Activated CD8-positive, alpha-beta T cell treated with anti-CD3 and anti-CD28 coated beads for 36 hours (primary cell): ENCODE measurements at regions not wholly inside any gene's neighbourhood (a gene's known extent, or its start where the extent isn't known, plus 50 kb on each side); places are given as distances from the start of the nearest gene placed in this dataset.

ENCODE experiments used
- ATAC-seq: fragments of 200-7000 bp; cut with Tn5 transposase; one replicate; pipeline ENCODE4 v1.10.0; 2021; ENCODE audit warnings: mild to moderate bottlenecking, moderate library complexity
- CTCF ChIA-PET: fragments of 350-600 bp; sonication (Branson Sonifier 250); formaldehyde crosslinking; loops from one replicate; lab custom pipeline; 2021; ENCODE audit warnings: antibody characterized with exemption; lab: Charles Lee
- POLR2A ChIA-PET: fragments of 350-600 bp; sonication (Branson Sonifier 250); formaldehyde crosslinking; loops from one replicate; lab custom pipeline; 2021; ENCODE audit warnings: antibody characterized with exemption; lab: Charles Lee
- DNase-seq: peaks from one replicate; pipeline ENCODE4 v3.0.0-alpha.2; 2020
- H3K27ac Mint-ChIP-seq: one replicate; pipeline ENCODE4 v1.8.0; 2021; ENCODE audit warnings: mild to moderate bottlenecking, mixed read lengths
- H3K27me3 Mint-ChIP-seq: one replicate; pipeline ENCODE4 v1.8.0; 2021; ENCODE audit warnings: mixed read lengths
- H3K36me3 Mint-ChIP-seq: one replicate; pipeline ENCODE4 v1.8.0; 2021; ENCODE audit warnings: low read depth, mixed read lengths
- H3K4me1 Mint-ChIP-seq: one replicate; pipeline ENCODE4 v1.8.0; 2021; ENCODE audit warnings: low read depth, mixed read lengths
- H3K4me3 Mint-ChIP-seq: one replicate; pipeline ENCODE4 v1.8.0; 2021; ENCODE audit warnings: mild to moderate bottlenecking, moderate library complexity, mixed read lengths
- H3K9me3 Mint-ChIP-seq: one replicate; pipeline ENCODE4 v1.8.0; 2021; ENCODE audit warnings: mixed read lengths
- CTCF ChIP-seq: fragments of 200-600 bp; IDR thresholded peaks from one replicate; pipeline ENCODE4 v1.8.0; 2022; ENCODE audit warnings: antibody characterized with exemption, mild to moderate bottlenecking
- intact Hi-C: fragments of 100-400 bp; cut with micrococcal nuclease; formaldehyde crosslinking; loops from one replicate; pipeline ENCODE4 v1.10.0; 2022

DNA sequence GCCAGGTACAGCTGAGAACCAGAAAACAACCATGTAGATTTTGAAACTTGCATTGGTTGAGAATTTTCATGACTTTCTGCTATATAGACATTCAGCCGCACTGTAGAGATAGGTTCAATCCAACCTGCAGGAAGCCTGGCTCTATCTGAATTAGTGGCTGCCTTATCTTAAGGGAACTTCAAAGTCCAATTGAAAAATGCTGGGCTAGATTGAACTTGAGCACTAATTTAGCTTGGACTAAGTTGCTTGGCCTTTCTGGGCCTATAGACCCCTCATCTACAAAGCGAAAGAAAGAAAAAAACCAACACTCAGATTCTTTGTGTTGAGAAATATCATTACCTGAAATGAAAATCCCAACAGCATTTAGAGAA, 332.4 kb downstream of the NUAK1 start:
- Mint-ChIP-seq H3K4me3 (no peak overlapping the region), H3K27me3 (no peaks in the 10 kb centered on the region), H3K27ac (no peak overlapping the region), H3K36me3 (no peaks in the 10 kb centered on the region), H3K4me1 (no peaks in the 10 kb centered on the region), H3K9me3 (no peaks in the 10 kb centered on the region)
- ChIA-PET CTCF (no interaction called here), POLR2A (no interaction called here)
- DNase-seq (no peak), ATAC-seq (no peak)
- TF ChIP-seq CTCF, result no peak
- intact Hi-C loops, result no loop called here

DNA sequence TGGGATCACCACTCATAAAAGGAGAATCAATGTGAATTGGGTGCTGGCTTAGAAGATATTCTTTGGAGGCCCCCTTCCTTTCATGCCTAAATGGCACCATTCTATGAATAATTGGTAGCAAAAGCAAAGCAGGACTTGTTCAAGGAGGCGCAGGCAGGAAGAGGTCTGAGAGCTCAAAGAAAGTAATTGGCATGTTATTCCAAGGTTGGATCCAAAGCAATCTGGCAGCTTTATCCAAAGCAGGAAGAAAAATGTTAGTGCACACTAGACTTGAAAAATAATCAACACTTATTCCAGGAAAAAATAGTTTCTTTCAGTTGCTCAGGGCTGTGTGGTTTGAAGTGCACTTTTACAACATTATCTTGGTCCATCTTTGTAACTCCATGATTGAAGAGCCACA, 326.4 kb downstream of the NUAK1 start:
- ATAC-seq, result no peak
- intact Hi-C loops, result no loop called here
- ChIA-PET POLR2A (no interaction called here), CTCF (no interaction called here)
- DNase-seq, result no peak
- no peak overlapping the region for H3K27ac Mint-ChIP-seq
- H3K9me3 Mint-ChIP-seq, result no peaks in the 10 kb centered on the region
- H3K27me3 Mint-ChIP-seq, result no peaks in the 10 kb centered on the region
- H3K4me1 Mint-ChIP-seq, result no peaks in the 10 kb centered on the region
- no peaks in the 10 kb centered on the region for H3K36me3 Mint-ChIP-seq
- no peak for TF ChIP-seq CTCF
- H3K4me3 Mint-ChIP-seq, result no peak overlapping the region

- intact Hi-C loops, result no loop called here
- H3K27ac Mint-ChIP-seq, result no peak overlapping the region
- TF ChIP-seq CTCF, result no peak
- ChIA-PET POLR2A (no interaction called here), CTCF (no interaction called here)
- ATAC-seq (no peak), DNase-seq (no peak)
- no peaks in the 10 kb centered on the region for H3K9me3 Mint-ChIP-seq
- peaks cover 2% of the 10 kb centered on the region for H3K27me3 Mint-ChIP-seq
- no peaks in the 10 kb centered on the region for H3K4me1 Mint-ChIP-seq
- no peak overlapping the region for H3K4me3 Mint-ChIP-seq
- H3K36me3 Mint-ChIP-seq, result no peaks in the 10 kb centered on the region
Measured at GRCh38 chr12:105813201-105813600, 325.6 kb downstream of the NUAK1 start.

DNA sequence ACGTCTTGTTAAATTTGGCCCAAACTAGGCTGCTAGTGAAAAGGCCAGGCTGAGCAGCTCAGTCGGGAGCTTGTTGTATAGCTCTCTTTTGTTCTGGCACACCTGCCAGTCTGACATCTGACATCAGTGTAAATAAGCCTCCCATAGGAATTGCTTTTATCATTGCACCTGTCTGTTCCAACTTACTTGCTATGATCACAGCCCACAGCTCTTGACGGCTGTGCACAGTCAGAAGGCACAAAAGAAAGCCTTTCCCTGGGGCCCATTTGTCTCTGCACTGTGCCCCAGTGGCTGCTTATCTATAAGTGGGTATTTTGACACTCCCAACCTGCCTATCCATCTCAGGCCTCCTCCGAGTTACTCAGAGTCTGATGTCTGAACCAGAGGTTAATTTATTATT, 324.5 kb downstream of the NUAK1 start:
- ATAC-seq, result no peak
- no peak overlapping the region for H3K4me3 Mint-ChIP-seq
- ChIA-PET POLR2A (no interaction called here), CTCF (no interaction called here)
- intact Hi-C loops, result no loop called here
- DNase-seq, result no peak
- no peaks in the 10 kb centered on the region for H3K9me3 Mint-ChIP-seq
- H3K27me3 Mint-ChIP-seq, result peaks cover 2% of the 10 kb centered on the region
- no peaks in the 10 kb centered on the region for H3K4me1 Mint-ChIP-seq
- no peaks in the 10 kb centered on the region for H3K36me3 Mint-ChIP-seq
- TF ChIP-seq CTCF, result no peak
- H3K27ac Mint-ChIP-seq, result no peak overlapping the region

DNA sequence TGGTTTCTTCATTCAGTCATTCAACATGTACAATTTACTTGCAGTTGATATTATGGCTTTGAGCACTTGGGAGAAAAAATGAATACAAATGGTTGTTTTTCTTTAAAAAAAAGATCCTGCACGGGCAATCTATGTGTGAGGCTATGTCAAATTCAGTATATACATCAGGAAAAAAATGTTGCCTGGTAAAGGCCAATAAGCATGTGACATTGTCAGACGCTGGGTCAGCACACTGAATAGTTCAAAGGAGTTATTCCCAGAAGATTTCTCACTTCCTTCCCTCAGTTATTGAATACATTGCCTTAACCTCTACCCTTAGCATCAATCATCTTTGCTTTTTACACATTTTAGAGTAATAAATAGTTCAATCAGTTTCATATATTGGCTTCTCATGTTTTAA, 319.2 kb downstream of the NUAK1 start:
- H3K4me1 Mint-ChIP-seq, result no peaks in the 10 kb centered on the region
- no peak for ATAC-seq
- peaks cover 3% of the 10 kb centered on the region for H3K27me3 Mint-ChIP-seq
- no peak overlapping the region for H3K27ac Mint-ChIP-seq
- H3K4me3 Mint-ChIP-seq, result no peak overlapping the region
- H3K9me3 Mint-ChIP-seq, result no peaks in the 10 kb centered on the region
- intact Hi-C loops, result no loop called here
- no peaks in the 10 kb centered on the region for H3K36me3 Mint-ChIP-seq
- no peak for TF ChIP-seq CTCF
- no peak for DNase-seq
- CTCF ChIA-PET, result no interaction called here
- POLR2A ChIA-PET, result no interaction called here
